GM18517 (cell line): ENCODE measurements at regions not wholly inside any gene's neighbourhood (a gene's known extent, or its start where the extent isn't known, plus 50 kb on each side); places are given as distances from the start of the nearest gene placed in this dataset.

Source experiments
- ATAC-seq: cut with Tn5 transposase; IDR thresholded peaks from one replicate; pipeline ENCODE4 v1.9.1; 2021; ENCODE audit warnings: mild to moderate bottlenecking, moderate library complexity; ENCODE audit not compliant: unreplicated experiment

DNA sequence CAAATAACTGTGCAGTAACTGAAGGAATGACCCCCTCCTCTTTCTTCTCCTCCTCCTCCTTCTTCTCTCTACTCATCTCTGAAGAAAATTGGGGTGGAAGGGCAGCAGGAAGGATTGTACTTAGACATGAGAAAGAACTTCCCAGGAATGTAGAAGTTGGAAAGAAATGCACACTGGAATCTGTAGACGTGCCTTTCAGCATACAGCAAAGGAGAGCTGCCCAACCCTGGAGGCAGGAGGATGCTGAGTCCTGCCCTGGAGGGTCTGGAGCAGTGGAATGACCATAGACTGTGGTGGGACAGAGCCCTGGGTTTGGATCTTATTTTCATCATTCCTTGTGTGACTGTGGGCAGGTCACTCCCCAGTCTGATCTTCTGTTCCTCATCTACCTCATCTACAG lies 80.1 kb downstream of the PJA1 start:
- no peak for ATAC-seq

DNA sequence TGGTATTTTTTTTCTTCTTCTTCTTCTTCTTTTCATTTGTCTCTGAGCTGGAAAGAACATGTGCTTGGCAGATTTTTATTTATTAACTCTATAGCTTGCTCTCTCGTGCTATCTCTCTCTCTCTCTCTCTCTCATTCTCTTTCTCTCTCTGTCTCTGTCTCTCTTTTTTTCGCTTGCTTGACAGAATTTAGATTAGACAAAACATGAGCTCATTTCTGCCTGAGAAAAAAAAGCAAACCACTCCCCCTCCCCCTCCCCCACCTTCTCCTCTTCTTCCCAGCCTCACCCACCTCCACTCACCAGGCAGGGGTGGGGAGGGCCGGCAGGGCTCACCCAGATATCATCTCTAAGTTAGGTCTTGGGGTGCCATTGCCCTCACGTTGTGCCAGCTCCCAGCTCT lies 81.5 kb downstream of the PJA1 start:
- ATAC-seq: no peak

GRCh38 chrX:69083361-69083760 lies 81.9 kb downstream of the PJA1 start:
- ATAC-seq: no peak

DNA sequence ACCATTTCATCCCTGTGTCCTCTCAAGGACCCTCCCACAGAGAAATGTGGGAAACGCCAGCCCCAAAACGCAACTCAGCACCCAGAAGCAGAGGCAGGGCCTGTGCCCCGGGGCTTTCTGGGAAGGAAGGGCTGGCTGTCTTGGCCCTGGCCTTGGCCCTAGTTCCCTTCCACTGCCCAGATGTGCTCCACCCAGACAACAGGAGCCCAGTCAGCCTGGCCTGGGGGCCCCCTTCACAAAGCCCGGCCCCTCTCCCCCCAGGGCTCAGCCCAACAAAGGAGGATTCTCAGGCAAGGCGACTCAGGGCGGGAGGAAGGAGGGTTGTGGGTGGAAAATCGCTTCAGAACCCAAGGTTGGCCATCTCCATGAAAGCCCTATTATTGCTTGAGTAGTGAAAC lies 82.5 kb downstream of the PJA1 start:
- no peak for ATAC-seq

DNA sequence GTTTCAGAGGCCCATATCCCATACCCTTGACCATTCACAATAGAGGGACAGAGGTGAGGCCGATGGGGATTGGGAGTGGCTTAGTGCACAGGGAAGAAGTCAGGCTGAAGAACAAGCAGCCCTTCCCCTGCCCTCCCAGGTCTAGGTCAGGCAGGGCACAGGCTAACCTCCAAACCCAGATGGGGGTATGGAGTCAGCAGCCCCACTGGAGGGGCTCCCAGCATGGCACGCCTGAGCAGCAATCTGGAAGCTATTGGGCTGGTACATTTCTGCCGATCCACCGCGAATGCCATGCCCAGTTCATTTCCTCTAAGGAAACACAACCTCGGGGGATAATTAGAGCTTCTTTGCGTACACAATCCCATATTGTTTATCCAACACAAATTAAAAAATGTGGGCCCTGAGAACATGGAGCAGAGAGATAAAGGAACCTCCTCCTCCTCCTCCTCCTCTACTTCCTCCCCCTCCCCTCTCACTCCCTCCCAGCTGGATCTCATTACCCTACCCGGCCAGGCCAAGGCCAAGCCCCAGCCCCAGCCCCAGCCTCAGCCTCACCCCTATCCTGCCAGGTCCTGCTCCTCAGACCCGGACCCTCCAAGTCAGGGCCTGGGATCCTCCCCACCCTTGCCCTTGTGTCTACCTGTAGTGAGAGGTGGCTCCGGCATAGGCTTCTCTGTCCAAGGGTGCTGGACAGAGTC lies 83.0 kb downstream of the PJA1 start:
- ATAC-seq: no peak

GRCh38 chrX:69080855-69081465 lies 84.3 kb downstream of the PJA1 start:
- no peak for ATAC-seq

DNA sequence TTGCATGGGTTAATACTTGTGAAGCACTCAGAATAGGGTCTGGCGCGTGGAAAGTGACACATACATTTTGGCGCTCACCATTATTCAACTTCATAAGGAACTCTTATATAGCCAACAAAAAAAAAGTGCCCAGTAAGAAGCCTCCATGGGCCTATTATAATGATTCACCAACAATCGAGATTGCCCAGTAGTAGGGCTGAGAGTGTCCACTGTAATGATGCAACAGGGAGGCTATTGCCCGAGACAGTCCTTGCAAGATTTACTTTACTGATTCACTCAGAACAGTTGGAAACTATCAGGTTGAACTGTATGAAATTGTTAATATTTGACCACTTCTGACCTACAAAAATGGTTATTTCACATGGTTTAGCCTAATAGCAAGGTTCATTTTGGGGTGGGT lies 86.0 kb downstream of the PJA1 start:
- ATAC-seq: no peak

- ATAC-seq: no peak
Observed at GRCh38 chrX:69077895-69078455, 87.3 kb downstream of the PJA1 start.

- no peak for ATAC-seq
Observed at GRCh38 chrX:69076088-69076487, 89.2 kb downstream of the PJA1 start.

DNA sequence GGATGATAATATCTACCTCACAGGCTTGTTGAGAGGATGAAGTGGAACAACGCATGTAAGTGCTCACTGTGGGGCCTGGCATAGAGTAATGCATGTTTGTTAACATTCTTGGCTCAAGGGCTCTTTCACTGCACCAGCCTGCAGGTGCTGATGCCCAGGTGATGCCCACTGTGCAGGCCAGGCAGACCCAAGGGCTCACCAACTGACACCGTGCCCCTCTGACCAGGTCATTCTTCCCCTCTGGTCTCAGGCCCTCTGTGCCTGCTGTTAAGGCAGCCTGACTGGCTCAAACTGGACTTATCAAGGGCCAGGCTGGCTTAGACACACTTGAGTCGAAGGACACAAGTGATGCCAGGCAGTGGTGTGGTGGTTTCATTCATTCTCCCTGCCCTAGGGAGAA lies 90.5 kb downstream of the PJA1 start:
- ATAC-seq: no peak

- ATAC-seq: no peak
Observed at GRCh38 chrX:69073721-69074120, 91.5 kb downstream of the PJA1 start.

GRCh38 chrX:69073241-69073640 lies 92.0 kb downstream of the PJA1 start:
- ATAC-seq: no peak

GRCh38 chrX:69072486-69073006 lies 92.7 kb downstream of the PJA1 start:
- ATAC-seq: no peak

- no peak for ATAC-seq
Observed at GRCh38 chrX:69070949-69071650, 94.2 kb downstream of the PJA1 start.

GRCh38 chrX:69069876-69070275 lies 95.4 kb downstream of the PJA1 start:
- ATAC-seq: no peak

DNA sequence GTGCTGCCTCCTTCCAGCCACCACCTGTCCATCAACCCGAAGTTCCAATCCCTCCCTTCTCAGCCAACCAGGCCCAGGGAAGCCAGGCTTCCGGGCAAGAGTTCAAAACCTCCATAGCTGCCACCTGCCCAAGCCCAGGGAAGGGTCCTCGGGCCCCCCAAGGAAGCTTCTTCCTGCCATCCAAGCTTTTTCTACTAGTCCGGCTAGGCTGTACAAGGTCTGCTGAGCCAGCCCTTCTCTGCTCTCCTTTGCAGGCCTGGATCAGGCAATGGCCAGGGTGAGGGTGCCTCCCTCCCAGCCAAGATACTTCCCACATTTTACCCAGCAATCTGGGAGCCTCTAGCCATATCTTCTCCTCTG lies 96.2 kb downstream of the PJA1 start:
- ATAC-seq: no peak

DNA sequence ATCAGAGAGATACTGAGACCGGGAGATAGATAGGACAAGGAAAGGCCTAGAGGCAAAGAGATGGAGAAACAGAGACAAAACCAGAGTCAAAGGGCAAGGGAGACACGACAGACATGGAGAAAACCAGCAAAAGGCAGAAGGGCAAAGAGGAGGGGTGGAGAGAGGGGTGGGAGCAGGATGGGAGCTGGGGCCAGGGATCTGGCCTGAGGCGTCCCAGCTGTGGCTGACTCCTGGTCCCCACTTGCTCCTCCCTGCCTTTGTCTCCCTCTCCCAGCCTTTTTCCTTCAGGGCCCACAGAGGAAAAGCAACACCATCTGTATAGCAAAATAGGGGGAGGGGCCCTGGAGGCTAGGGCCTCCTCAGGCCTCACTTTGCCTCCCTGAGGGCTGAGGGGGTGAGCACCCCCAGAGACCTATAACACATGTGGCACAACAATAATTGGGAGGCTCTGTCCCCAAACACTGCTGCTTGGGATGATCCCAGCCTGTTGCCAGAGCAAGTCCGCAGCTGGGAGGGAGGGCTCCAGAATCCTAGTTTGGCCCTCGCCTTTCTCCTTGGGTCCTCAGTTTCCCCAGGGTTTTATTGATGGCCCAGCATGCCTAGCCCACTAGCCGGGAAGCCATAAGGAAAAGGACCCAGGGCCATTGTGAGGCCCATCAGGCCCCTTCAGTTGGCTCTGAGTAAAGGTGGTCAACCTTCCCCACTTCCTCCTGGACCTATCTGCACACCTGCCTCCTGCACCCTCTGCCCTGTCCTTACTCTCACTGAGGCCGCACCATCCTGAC lies 96.8 kb downstream of the PJA1 start:
- ATAC-seq: no peak

DNA sequence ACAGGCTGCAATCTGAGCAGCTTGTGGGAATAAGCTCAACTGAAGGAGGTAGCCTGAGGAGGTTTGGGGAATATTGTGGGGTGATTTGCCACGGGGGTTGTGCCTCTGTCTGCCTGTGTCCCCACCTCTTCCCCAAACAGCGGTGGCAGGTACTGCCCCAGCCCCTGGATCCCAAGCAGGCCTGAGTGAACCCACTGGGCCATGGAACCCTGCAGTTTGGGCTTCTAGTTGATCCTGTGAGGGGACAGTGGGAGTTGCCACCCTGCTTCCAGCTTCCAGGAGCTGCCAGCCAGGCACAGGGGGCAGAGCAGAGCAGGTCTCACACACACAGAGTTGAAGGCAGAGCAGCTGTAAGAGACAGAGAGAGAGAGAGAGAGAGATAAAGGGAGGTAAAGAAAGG lies 97.4 kb downstream of the PJA1 start:
- ATAC-seq: no peak

GRCh38 chrX:69066966-69067525 lies 98.2 kb downstream of the PJA1 start:
- ATAC-seq: no peak

- ATAC-seq: no peak
Observed at GRCh38 chrX:69066021-69066757, 99.1 kb downstream of the PJA1 start.
